ENCODE measurements at regions not wholly inside any gene's neighbourhood (a gene's known extent, or its start where the extent isn't known, plus 50 kb on each side); places are given as distances from the start of the nearest gene placed in this dataset.

- Histone ChIP-seq H3K4me1 (ENCODE audit: insufficient read depth) (peaks cover 4% of the 10 kb centered on the region; the same call in 1 of the 2 replicates), H4K20me1 (replicated peaks; ENCODE audit: insufficient read depth) (no peaks in the 10 kb centered on the region), H3K4me2 (no peak overlapping the region), H3K27me3 (ENCODE audit: insufficient read depth) (no peaks in the 10 kb centered on the region), H3K36me3 (ENCODE audit: insufficient read depth) (no peaks in the 10 kb centered on the region), H3K79me2 (replicated peaks; ENCODE audit: insufficient read depth) (no peaks in the 10 kb centered on the region), H3K27ac (ENCODE audit: low read depth) (no peak overlapping the region), H3F3A (replicated peaks; ENCODE audit: low read depth) (no peaks in the 10 kb centered on the region), H2AFZ (no peak overlapping the region), H3K9me2 (ENCODE audit: insufficient read depth) (no peaks in the 10 kb centered on the region), H3K4me3 (no peak overlapping the region)
- Mint-ChIP-seq H3K27ac (no peak overlapping the region), H3K4me3 (no peak overlapping the region), H3K4me1 (peaks cover 6% of the 10 kb centered on the region; the same call in 2 of the 3 replicates), H3K9me3 (no peaks in the 10 kb centered on the region), H3K36me3 (ENCODE audit: low read depth) (no peaks in the 10 kb centered on the region), H3K27me3 (ENCODE audit: insufficient read depth, low read depth, poor library complexity) (no peaks in the 10 kb centered on the region)
- TF ChIP-seq ZNF114 (CRISPR knock-in tag; IDR thresholded peaks at IDR 0.05) (no peak), EZH2 (IDR thresholded peaks at IDR 0.05; ENCODE audit: low read depth, unreplicated experiment) (no peak), ZNF331 (CRISPR knock-in tag; IDR thresholded peaks at IDR 0.05; ENCODE audit: low read depth) (no peak), CTCF (conservative IDR thresholded peaks at IDR 0.05; ENCODE audit: low read depth in 2 of 2) (no peak), EZH2phosphoT487 (IDR thresholded peaks at IDR 0.05; ENCODE audit: unreplicated experiment) (no peak), JUNB (IDR thresholded peaks at IDR 0.05; ENCODE audit: unreplicated experiment) (no peak), POLR2AphosphoS5 (IDR thresholded peaks at IDR 0.05; ENCODE audit: low read depth) (no peak), NANOG (IDR thresholded peaks at IDR 0.05; ENCODE audit: borderline replicate concordance) (no peak), ETS1 (IDR thresholded peaks at IDR 0.05) (no peak), REST (IDR thresholded peaks at IDR 0.05; ENCODE audit: unreplicated experiment) (no peak), ZNF462 (CRISPR knock-in tag; IDR thresholded peaks at IDR 0.05) (no peak), STAT1 (IDR thresholded peaks at IDR 0.05; ENCODE audit: unreplicated experiment) (no peak), CREB1 (CRISPR knock-in tag; IDR thresholded peaks at IDR 0.05; ENCODE audit: low read depth) (no peak)
- ATAC-seq (no peak), DNase-seq (ENCODE audit: low spot score) (no peak)
Measured at GRCh38 chr3:159008401-159008800, 206.5 kb downstream of the MFSD1 start.
